AG09309 (cell line): ENCODE measurements at regions not wholly inside any gene's neighbourhood (a gene's known extent, or its start where the extent isn't known, plus 50 kb on each side); places are given as distances from the start of the nearest gene placed in this dataset.
"Not testable (repeated sequence)": the region's sequence is repeated elsewhere in the genome, so short reads cannot be mapped to it uniquely, and the experiment has no call there.

Experiments
- DNase-seq: peaks from one replicate; pipeline ENCODE4 v3.0.0-alpha.2; 2010; ENCODE audit warnings: low read depth
- H3K4me3 ChIP-seq: 2 replicates; pipeline ENCODE4 v1.5.1; 2011; ENCODE audit warnings: mild to moderate bottlenecking, low read depth, low read length, moderate library complexity; ENCODE audit not compliant: control insufficient read depth
- CTCF ChIP-seq: IDR thresholded peaks from 2 replicates; pipeline ENCODE4 v1.5.1; 2011; ENCODE audit warnings: mild to moderate bottlenecking, low read depth, low read length, inconsistent platforms; ENCODE audit not compliant: insufficient read depth, control insufficient read depth; ENCODE audit errors: missing control alignments

- DNase-seq = no peak
- TF ChIP-seq CTCF = no peak
Observed at GRCh38 chrX:35442421-35442820, 355.7 kb upstream of the MAGEB16 start.

GRCh38 chrX:35443091-35443582 is 355.0 kb upstream of the MAGEB16 start:
- DNase-seq, H3K4me3 ChIP-seq: not testable (repeated sequence)

More at GRCh38 chrX:35442421-35442820, 355.7 kb upstream of the MAGEB16 start:
- H3K4me3 ChIP-seq = no peak overlapping the region

GRCh38 chrX:35444671-35445355 is 353.3 kb upstream of the MAGEB16 start:
- TF ChIP-seq CTCF = no peak
- no peak for DNase-seq

GRCh38 chrX:35445912-35446311 is 352.2 kb upstream of the MAGEB16 start:
- no peak overlapping the region for H3K4me3 ChIP-seq
- DNase-seq = no peak
- TF ChIP-seq CTCF = no peak

More at GRCh38 chrX:35444671-35445355, 353.3 kb upstream of the MAGEB16 start:
- no peak overlapping the region for H3K4me3 ChIP-seq

GRCh38 chrX:35456891-35457290 is 341.3 kb upstream of the MAGEB16 start:
- H3K4me3 ChIP-seq = no peak overlapping the region
- no peak for TF ChIP-seq CTCF
- no peak for DNase-seq

GRCh38 chrX:35458142-35458541 is 340.0 kb upstream of the MAGEB16 start:
- no peak overlapping the region for H3K4me3 ChIP-seq
- DNase-seq = no peak
- no peak for TF ChIP-seq CTCF

GRCh38 chrX:35461164-35461563 is 337.0 kb upstream of the MAGEB16 start:
- DNase-seq = no peak
- TF ChIP-seq CTCF = no peak
- H3K4me3 ChIP-seq = no peak overlapping the region

- H3K4me3 ChIP-seq, DNase-seq: not testable (repeated sequence)
Observed at GRCh38 chrX:35496671-35497070, 301.5 kb upstream of the MAGEB16 start.

- not testable (repeated sequence) for DNase-seq, H3K4me3 ChIP-seq
Observed at GRCh38 chrX:35497453-35497852, 300.7 kb upstream of the MAGEB16 start.
